ENCODE measurements at regions not wholly inside any gene's neighbourhood (a gene's known extent, or its start where the extent isn't known, plus 50 kb on each side); places are given as distances from the start of the nearest gene placed in this dataset.

- RAD21 ChIA-PET (ENCODE audit: low non-redundant PET in 1 of 2, low total read pairs in 2 of 2, uncharacterized antibody in 2 of 2, unreplicated experiment in 2 of 2) = no interaction called here
- Histone ChIP-seq H3K4me1 (ENCODE audit: control insufficient read depth in 1 of 2, insufficient read depth in 2 of 2, low read length in 2 of 2) (peaks cover 7% of the 10 kb centered on the region in 2 experiments; a peak in 3 of 4 replicates), H3K36me3 (ENCODE audit: control insufficient read depth in 1 of 2, insufficient read depth in 2 of 2, low read length in 2 of 2) (no peaks in the 10 kb centered on the region), H2AFZ (ENCODE audit: low read depth, low read length, poor library complexity, severe bottlenecking) (no peak overlapping the region), H3K9me2 (ENCODE audit: insufficient read depth) (no peaks in the 10 kb centered on the region), H3K27me3 (ENCODE audit: insufficient read depth, low read length) (peaks cover 20% of the 10 kb centered on the region), H3K27ac (ENCODE audit: low read depth, low read length) (no peak overlapping the region), H3K4me3 (replicated peaks in 1 of 2; ENCODE audit: low read depth in 1 of 2, low read length in 2 of 2) (no peak overlapping the region), H4K20me1 (ENCODE audit: insufficient read depth) (no peaks in the 10 kb centered on the region), H3K9ac (ENCODE audit: low read length) (no peak overlapping the region), H3K4me2 (ENCODE audit: low read length) (no peak overlapping the region), H3K79me2 (ENCODE audit: insufficient read depth, low read length) (no peaks in the 10 kb centered on the region), H3K9me3 (ENCODE audit: control insufficient read depth in 1 of 2, insufficient read depth in 1 of 2, low read depth in 1 of 2, low read length in 2 of 2) (no peaks in the 10 kb centered on the region)
- ATAC-seq = no peak
- CTCF ChIA-PET = no interaction called here
- POLR2A ChIA-PET = no interaction called here
- no TSS peak for BruUV-seq (replicated peaks)
- intact Hi-C loops (cut with micrococcal nuclease) = no loop called here
- DNase-seq (ENCODE audit: low read depth, low spot score) = no peak
- TF ChIP-seq EZH2phosphoT487 (IDR thresholded peaks at IDR 0.05; ENCODE audit: borderline replicate concordance) (no peak), ZBTB33 (IDR thresholded peaks at IDR 0.05; ENCODE audit: extremely low read depth, insufficient replicate concordance, low read length) (no peak), MAX (IDR thresholded peaks at IDR 0.05) (no peak), CTCF (IDR thresholded peaks at IDR 0.05 in 2 of 3, conservative IDR thresholded peaks at IDR 0.05 in 1 of 3; ENCODE audit: borderline replicate concordance in 1 of 3, insufficient read depth in 1 of 3, low read depth in 2 of 3, low read length in 2 of 3) (no peak), YY1 (IDR thresholded peaks at IDR 0.05; ENCODE audit: extremely low read depth, insufficient replicate concordance, low read depth, low read length) (no peak), FOSL1 (IDR thresholded peaks at IDR 0.05; ENCODE audit: low read depth) (no peak), SP1 (IDR thresholded peaks at IDR 0.05; ENCODE audit: low read depth) (no peak), JUND (IDR thresholded peaks at IDR 0.05) (no peak), TCF7L2 (IDR thresholded peaks at IDR 0.05; ENCODE audit: borderline replicate concordance, extremely low read depth, insufficient read depth, insufficient read length) (no peak), CEBPB (IDR thresholded peaks at IDR 0.05; ENCODE audit: low read depth) (no peak), SRF (IDR thresholded peaks at IDR 0.05; ENCODE audit: low read depth) (no peak), EZH2 (IDR thresholded peaks at IDR 0.05) (no peak), CBX3 (IDR thresholded peaks at IDR 0.05; ENCODE audit: low read depth) (no peak), ELF1 (IDR thresholded peaks at IDR 0.05; ENCODE audit: borderline replicate concordance, low read depth) (no peak), POLR2A (IDR thresholded peaks at IDR 0.05; ENCODE audit: borderline replicate concordance, extremely low read depth, insufficient read depth, insufficient read length) (no peak), RAD21 (IDR thresholded peaks at IDR 0.05; ENCODE audit: low read depth) (no peak)
These were observed 390.3 kb downstream of the GADD45G start for GRCh38 chr9:89994988-89995613.
